Astrocyte (in vitro differentiated cells and primary cell): ENCODE measurements at regions not wholly inside any gene's neighbourhood (a gene's known extent, or its start where the extent isn't known, plus 50 kb on each side); places are given as distances from the start of the nearest gene placed in this dataset.
"Not testable (repeated sequence)": the region's sequence is repeated elsewhere in the genome, so short reads cannot be mapped to it uniquely, and the experiment has no call there.

Experiments
- DNase-seq: peaks from one replicate; pipeline ENCODE4 v3.0.0-alpha.2; 2010; ENCODE audit warnings: low read depth
- FAIRE-seq: peaks from 2 replicates; lab custom pipeline; 2011; peaks lifted over from hg19 to GRCh38; lab: Jason Lieb, UNC
- H2AFZ ChIP-seq: 2 replicates; pipeline ENCODE4 v1.6.0; 2012; ENCODE audit warnings: low read depth, low read length, inconsistent platforms
- H3K27ac ChIP-seq: 2 replicates; pipeline ENCODE4 v1.5.1; 2011; ENCODE audit warnings: low read depth, low read length, inconsistent platforms
- H3K27me3 ChIP-seq: 2 replicates; pipeline ENCODE4 v1.6.0; 2011; ENCODE audit warnings: low read length, inconsistent platforms; ENCODE audit not compliant: insufficient read depth
- H3K36me3 ChIP-seq: 2 replicates; pipeline ENCODE4 v1.5.1; 2011; ENCODE audit warnings: low read length, inconsistent platforms; ENCODE audit not compliant: insufficient read depth
- H3K4me1 ChIP-seq: 2 replicates; pipeline ENCODE4 v1.5.1; 2011; ENCODE audit warnings: low read length, inconsistent platforms; ENCODE audit not compliant: insufficient read depth
- H3K4me2 ChIP-seq: 2 replicates; pipeline ENCODE4 v1.6.0; 2012; ENCODE audit warnings: low read length, inconsistent platforms
- H3K4me3 ChIP-seq: 2 replicates; pipeline ENCODE4 v1.5.1; 2011; ENCODE audit warnings: low read depth, mild to moderate bottlenecking, low read length, inconsistent platforms; ENCODE audit not compliant: insufficient read depth
- H3K79me2 ChIP-seq: 2 replicates; pipeline ENCODE4 v1.6.0; 2012; ENCODE audit warnings: mild to moderate bottlenecking, low read length, inconsistent platforms; ENCODE audit not compliant: insufficient read depth
- H3K9ac ChIP-seq: 2 replicates; pipeline ENCODE4 v1.6.0; 2012; ENCODE audit warnings: mild to moderate bottlenecking, low read length, inconsistent platforms
- H3K9me3 ChIP-seq: 2 replicates; pipeline ENCODE4 v1.5.1; 2012; ENCODE audit warnings: low read depth, mild to moderate bottlenecking, low read length, inconsistent platforms; ENCODE audit not compliant: insufficient read depth
- H4K20me1 ChIP-seq: 2 replicates; pipeline ENCODE4 v1.6.0; 2012; ENCODE audit warnings: low read length, inconsistent platforms; ENCODE audit not compliant: insufficient read depth
- H3K27ac Mint-ChIP-seq: one replicate; pipeline ENCODE4 v1.8.0; 2021; ENCODE audit warnings: mild to moderate bottlenecking, mixed read lengths; ENCODE audit not compliant: unreplicated experiment
- H3K27me3 Mint-ChIP-seq: one replicate; pipeline ENCODE4 v1.8.0; 2021; ENCODE audit warnings: low read depth, mixed read lengths; ENCODE audit not compliant: unreplicated experiment
- H3K36me3 Mint-ChIP-seq: one replicate; pipeline ENCODE4 v1.8.0; 2021; ENCODE audit warnings: low read depth, mixed read lengths; ENCODE audit not compliant: unreplicated experiment
- H3K4me1 Mint-ChIP-seq: one replicate; pipeline ENCODE4 v1.8.0; 2021; ENCODE audit warnings: low read depth, mixed read lengths; ENCODE audit not compliant: unreplicated experiment
- H3K4me3 Mint-ChIP-seq: one replicate; pipeline ENCODE4 v1.8.0; 2021; ENCODE audit warnings: mild to moderate bottlenecking, moderate library complexity, mixed read lengths; ENCODE audit not compliant: unreplicated experiment
- H3K9me3 Mint-ChIP-seq: one replicate; pipeline ENCODE4 v1.8.0; 2021; ENCODE audit warnings: mild to moderate bottlenecking, mixed read lengths; ENCODE audit not compliant: unreplicated experiment
- EZH2 ChIP-seq: IDR thresholded peaks from 2 replicates; pipeline ENCODE4 v1.6.1; 2012; ENCODE audit warnings: mild to moderate bottlenecking, low read length, inconsistent platforms; ENCODE audit not compliant: insufficient read depth
- TF ChIP-seq, protein P1 (sequence below): IDR thresholded peaks from 2 replicates; pipeline ENCODE4 v1.5.1; 2011; ENCODE audit warnings: low read depth, mild to moderate bottlenecking, inconsistent platforms, low read length, moderate library complexity; ENCODE audit not compliant: insufficient read depth

DNA sequence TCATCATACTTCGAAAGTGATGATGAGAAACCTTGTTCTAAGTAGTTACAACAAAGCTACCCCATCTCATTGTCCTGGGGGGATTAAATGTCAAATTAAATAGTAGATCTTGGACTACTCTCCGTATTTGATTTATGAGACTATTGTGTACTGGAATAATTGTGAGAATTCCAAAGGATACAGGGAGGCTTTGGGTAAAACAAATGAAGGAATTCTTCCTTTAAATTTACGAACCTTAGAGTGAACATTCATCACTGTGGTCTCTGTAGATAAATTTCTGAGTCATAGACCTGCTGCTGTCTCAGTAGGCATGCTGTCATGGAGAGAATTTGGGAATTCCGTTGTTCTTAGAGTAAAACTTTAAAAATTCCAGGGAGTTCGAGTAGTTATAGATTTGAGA is 836.2 kb downstream of the DNAH5 start:
- Mint-ChIP-seq H3K27ac (no peak overlapping the region), H3K36me3 (no peaks in the 10 kb centered on the region), H3K9me3 (peaks cover 2% of the 10 kb centered on the region), H3K27me3 (no peaks in the 10 kb centered on the region), H3K4me1 (peaks cover 6% of the 10 kb centered on the region), H3K4me3 (no peak overlapping the region)
- Histone ChIP-seq H3K27ac (no peak overlapping the region), H3K79me2 (no peaks in the 10 kb centered on the region), H3K4me3 (no peak overlapping the region), H3K9me3 (no peaks in the 10 kb centered on the region), H3K4me1 (no peaks in the 10 kb centered on the region), H3K9ac (no peak overlapping the region), H3K36me3 (no peaks in the 10 kb centered on the region), H4K20me1 (no peaks in the 10 kb centered on the region), H3K27me3 (no peaks in the 10 kb centered on the region), H3K4me2 (peak overlapping the region; percentile 38), H2AFZ (no peak overlapping the region)
- DNase-seq (peak; percentile 37), FAIRE-seq (no peak)
- TF ChIP-seq, protein P1, sequence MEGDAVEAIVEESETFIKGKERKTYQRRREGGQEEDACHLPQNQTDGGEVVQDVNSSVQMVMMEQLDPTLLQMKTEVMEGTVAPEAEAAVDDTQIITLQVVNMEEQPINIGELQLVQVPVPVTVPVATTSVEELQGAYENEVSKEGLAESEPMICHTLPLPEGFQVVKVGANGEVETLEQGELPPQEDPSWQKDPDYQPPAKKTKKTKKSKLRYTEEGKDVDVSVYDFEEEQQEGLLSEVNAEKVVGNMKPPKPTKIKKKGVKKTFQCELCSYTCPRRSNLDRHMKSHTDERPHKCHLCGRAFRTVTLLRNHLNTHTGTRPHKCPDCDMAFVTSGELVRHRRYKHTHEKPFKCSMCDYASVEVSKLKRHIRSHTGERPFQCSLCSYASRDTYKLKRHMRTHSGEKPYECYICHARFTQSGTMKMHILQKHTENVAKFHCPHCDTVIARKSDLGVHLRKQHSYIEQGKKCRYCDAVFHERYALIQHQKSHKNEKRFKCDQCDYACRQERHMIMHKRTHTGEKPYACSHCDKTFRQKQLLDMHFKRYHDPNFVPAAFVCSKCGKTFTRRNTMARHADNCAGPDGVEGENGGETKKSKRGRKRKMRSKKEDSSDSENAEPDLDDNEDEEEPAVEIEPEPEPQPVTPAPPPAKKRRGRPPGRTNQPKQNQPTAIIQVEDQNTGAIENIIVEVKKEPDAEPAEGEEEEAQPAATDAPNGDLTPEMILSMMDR = no peak
- no peak for TF ChIP-seq EZH2

DNA sequence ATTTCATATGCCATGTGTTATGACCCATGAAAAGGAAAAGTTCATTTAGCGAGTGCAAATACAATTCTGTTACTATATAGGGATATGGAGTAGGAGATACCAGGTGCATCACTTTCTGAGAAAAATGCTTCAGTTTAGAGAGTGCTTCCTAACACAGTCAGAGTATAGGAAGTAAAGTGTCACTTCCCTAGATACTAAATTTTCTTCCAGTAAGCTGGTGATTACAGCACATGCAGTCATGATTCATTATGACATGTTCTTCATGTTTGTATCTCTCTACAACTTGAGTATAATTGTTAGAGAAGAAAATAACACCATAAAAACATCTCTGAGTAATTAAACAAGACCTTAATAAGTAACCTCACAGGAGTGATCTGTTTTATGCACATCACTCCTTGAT is 837.0 kb downstream of the DNAH5 start:
- H3K4me1 Mint-ChIP-seq = peaks cover 6% of the 10 kb centered on the region

DNA sequence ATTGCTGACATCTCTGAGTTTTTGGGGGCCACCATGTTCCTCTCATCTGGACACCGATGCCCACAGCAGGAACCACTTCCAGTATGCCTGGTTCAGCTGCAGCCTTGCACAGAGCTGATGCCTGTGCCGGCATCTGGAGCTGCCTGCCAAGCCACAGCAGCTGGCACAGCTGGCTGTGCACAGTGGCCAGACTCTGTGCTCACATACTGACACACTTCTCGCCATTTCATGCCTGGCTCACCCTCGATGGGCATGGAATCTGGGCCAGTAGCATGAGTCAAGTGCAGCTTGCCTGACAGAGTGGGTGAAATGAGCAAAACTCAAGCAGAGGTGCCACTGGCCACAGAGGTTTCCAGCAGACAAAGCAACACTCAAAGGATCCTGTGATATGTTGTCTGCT is 863.4 kb downstream of the DNAH5 start:
- no peaks in the 10 kb centered on the region for H4K20me1 ChIP-seq
- Mint-ChIP-seq H3K36me3 (no peaks in the 10 kb centered on the region), H3K4me3 (no peak overlapping the region), H3K27me3 (no peaks in the 10 kb centered on the region), H3K9me3 (no peaks in the 10 kb centered on the region), H3K4me1 (no peaks in the 10 kb centered on the region), H3K27ac (no peak overlapping the region)
- no peaks in the 10 kb centered on the region for H3K27me3 ChIP-seq
- H3K4me1 ChIP-seq = no peaks in the 10 kb centered on the region
- no peak overlapping the region for H3K27ac ChIP-seq
- H3K4me3 ChIP-seq = no peak overlapping the region
- TF ChIP-seq, protein P1 = no peak
- no peak for TF ChIP-seq EZH2
- H3K4me2 ChIP-seq = no peak overlapping the region
- no peaks in the 10 kb centered on the region for H3K79me2 ChIP-seq
- DNase-seq (no peak), FAIRE-seq (no peak)
- no peak overlapping the region for H3K9ac ChIP-seq
- no peak overlapping the region for H2AFZ ChIP-seq
- peaks cover 9% of the 10 kb centered on the region for H3K9me3 ChIP-seq
- H3K36me3 ChIP-seq = no peaks in the 10 kb centered on the region

More for the DNA sequence above, 837.0 kb downstream of the DNAH5 start:
- Histone ChIP-seq H3K4me3 (no peak overlapping the region), H3K4me1 (no peaks in the 10 kb centered on the region), H3K4me2 (no peak overlapping the region), H3K79me2 (no peaks in the 10 kb centered on the region), H3K36me3 (no peaks in the 10 kb centered on the region), H4K20me1 (no peaks in the 10 kb centered on the region), H2AFZ (no peak overlapping the region), H3K27me3 (no peaks in the 10 kb centered on the region), H3K9ac (no peak overlapping the region), H3K9me3 (no peaks in the 10 kb centered on the region), H3K27ac (no peak overlapping the region)
- Mint-ChIP-seq H3K27ac (no peak overlapping the region), H3K9me3 (peaks cover 2% of the 10 kb centered on the region), H3K27me3 (no peaks in the 10 kb centered on the region), H3K4me3 (no peak overlapping the region), H3K36me3 (no peaks in the 10 kb centered on the region)
- TF ChIP-seq, protein P1 = no peak
- TF ChIP-seq EZH2 = no peak
- peak; percentile 0 for DNase-seq
- FAIRE-seq = no peak

DNA sequence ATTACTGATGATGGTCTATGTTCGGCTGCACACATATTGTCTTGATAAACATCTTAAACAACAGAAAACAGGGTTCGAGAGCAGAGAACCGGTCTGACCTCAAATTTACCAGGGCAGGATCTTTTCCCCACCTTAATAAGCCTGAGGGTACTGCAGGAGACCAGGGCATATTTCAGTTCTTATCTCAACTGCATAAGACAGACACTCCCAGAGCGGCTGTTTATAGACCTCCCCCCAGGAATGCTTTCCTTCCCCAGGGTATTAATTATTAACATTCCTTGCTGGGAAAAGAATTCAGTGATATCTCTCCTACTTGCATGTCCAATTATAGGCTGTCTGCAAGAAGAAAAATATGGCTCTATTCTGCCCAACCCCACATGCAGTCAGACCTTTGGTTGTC is 871.6 kb downstream of the DNAH5 start:
- not testable (repeated sequence) for H3K27me3 Mint-ChIP-seq, FAIRE-seq

More for the DNA sequence above, 871.6 kb downstream of the DNAH5 start:
- not testable (repeated sequence) for H3K79me2 ChIP-seq, H3K36me3 Mint-ChIP-seq, H3K4me1 Mint-ChIP-seq, H3K4me3 ChIP-seq, H3K27ac Mint-ChIP-seq, DNase-seq, H3K27me3 ChIP-seq, H2AFZ ChIP-seq, H3K36me3 ChIP-seq, H3K4me2 ChIP-seq, H4K20me1 ChIP-seq, H3K27ac ChIP-seq, H3K9me3 ChIP-seq, H3K9ac ChIP-seq, H3K4me3 Mint-ChIP-seq, H3K4me1 ChIP-seq
- peaks cover 14% of the 10 kb centered on the region for H3K9me3 Mint-ChIP-seq
